Subcutaneous abdominal adipose tissue (tissue), 5 donors: ENCODE measurements at regions not wholly inside any gene's neighbourhood (a gene's known extent, or its start where the extent isn't known, plus 50 kb on each side); places are given as distances from the start of the nearest gene placed in this dataset.
"Not testable (repeated sequence)": the region's sequence is repeated elsewhere in the genome, so short reads cannot be mapped to it uniquely, and the experiment has no call there.

Source experiments
- H3K27ac ChIP-seq: one replicate; pipeline ENCODE4 v1.7.0; 2013; ENCODE audit warnings: low read depth, mild to moderate bottlenecking, inconsistent platforms, low read length, moderate library complexity
- H3K27me3 ChIP-seq, 5 donors: one replicate each; pipeline ENCODE4 v1.7.0; 2013; ENCODE audit warnings: low read length in 5 of 5, inconsistent platforms in 1 of 5; ENCODE audit not compliant: control insufficient read depth in 5 of 5, insufficient read depth in 4 of 5
- H3K36me3 ChIP-seq, 5 donors: one replicate each; pipeline ENCODE4 v1.7.0; 2013; ENCODE audit warnings: low read length in 5 of 5; ENCODE audit not compliant: control insufficient read depth in 5 of 5, insufficient read depth in 5 of 5
- H3K4me1 ChIP-seq, 5 donors: one replicate each; pipeline ENCODE4 v1.7.0; 2013; ENCODE audit warnings: low read length in 5 of 5, mild to moderate bottlenecking in 3 of 5, moderate library complexity in 1 of 5; ENCODE audit not compliant: control insufficient read depth in 5 of 5, insufficient read depth in 5 of 5
- H3K4me3 ChIP-seq, 5 donors: one replicate each; pipeline ENCODE4 v1.7.0; 2013; ENCODE audit warnings: low read length in 5 of 5, low read depth in 1 of 5
- H3K9ac ChIP-seq, 5 donors: one replicate each; pipeline ENCODE4 v1.7.0; 2013; ENCODE audit warnings: low read length in 5 of 5, mild to moderate bottlenecking in 4 of 5, moderate library complexity in 3 of 5
- H3K9me3 ChIP-seq, 5 donors: one replicate each; pipeline ENCODE4 v1.7.0; 2013; ENCODE audit warnings: low read length in 5 of 5; ENCODE audit not compliant: control insufficient read depth in 5 of 5
- donor health status: healthy.
- donor health status: healthy.
- donor health status: healthy.
- donor health status: healthy.
- donor health status: healthy.

DNA sequence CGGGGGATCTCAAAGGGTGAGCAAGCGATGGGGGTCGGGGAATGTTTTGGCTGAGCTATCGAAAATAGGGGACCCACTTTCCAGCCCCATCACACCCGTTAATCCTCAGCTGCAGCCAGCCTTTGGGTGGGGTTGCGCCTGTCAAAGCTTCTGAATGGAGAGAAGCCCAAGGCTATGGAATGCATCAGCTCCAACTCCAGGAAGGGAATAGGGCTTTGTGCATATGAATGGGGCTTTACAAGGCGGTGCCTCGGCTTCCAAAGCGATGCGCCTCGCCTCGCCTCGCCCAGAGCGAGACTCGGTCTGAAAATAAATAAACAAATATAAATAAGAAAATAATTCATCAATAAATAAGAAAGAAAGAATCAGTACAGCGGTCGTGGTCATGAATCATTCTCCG lies 751.4 kb upstream of the DEFB115 start:
- Histone ChIP-seq H3K9me3 (peaks cover 0 to 7% (median 0%) of the 10 kb centered on the region in 5 donors), H3K4me1 (no peaks in the 10 kb centered on the region), H3K27me3 (no peaks in the 10 kb centered on the region), H3K27ac (no peak overlapping the region), H3K9ac (no peak overlapping the region), H3K4me3 (no peak overlapping the region), H3K36me3 (no peaks in the 10 kb centered on the region)

DNA sequence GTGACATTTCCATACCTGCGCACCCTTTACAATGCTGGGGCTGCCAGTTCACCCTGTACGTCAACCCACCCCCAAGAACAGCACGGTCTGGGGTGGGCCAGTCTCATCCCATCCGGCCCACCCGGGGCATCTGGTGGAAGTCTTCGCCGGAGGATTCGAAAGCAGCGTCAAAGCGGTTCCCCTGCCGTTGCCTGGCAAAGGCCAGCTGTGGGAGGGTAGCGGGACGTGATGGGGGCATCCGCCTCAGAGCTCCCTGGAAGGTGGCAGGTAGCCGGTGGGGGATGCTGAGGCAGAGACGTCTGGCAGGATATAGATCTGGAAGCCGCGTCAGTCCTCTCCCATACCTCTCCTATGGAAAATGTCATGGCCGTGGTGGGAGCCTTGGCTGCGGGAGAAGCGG lies 749.1 kb upstream of the DEFB115 start:
- not testable (repeated sequence) for H3K9ac ChIP-seq, H3K4me1 ChIP-seq, H3K36me3 ChIP-seq, H3K27me3 ChIP-seq, H3K4me3 ChIP-seq, H3K27ac ChIP-seq
- H3K9me3 ChIP-seq, result peaks cover 0 to 19% (median 3%) of the 10 kb centered on the region in 5 donors

DNA sequence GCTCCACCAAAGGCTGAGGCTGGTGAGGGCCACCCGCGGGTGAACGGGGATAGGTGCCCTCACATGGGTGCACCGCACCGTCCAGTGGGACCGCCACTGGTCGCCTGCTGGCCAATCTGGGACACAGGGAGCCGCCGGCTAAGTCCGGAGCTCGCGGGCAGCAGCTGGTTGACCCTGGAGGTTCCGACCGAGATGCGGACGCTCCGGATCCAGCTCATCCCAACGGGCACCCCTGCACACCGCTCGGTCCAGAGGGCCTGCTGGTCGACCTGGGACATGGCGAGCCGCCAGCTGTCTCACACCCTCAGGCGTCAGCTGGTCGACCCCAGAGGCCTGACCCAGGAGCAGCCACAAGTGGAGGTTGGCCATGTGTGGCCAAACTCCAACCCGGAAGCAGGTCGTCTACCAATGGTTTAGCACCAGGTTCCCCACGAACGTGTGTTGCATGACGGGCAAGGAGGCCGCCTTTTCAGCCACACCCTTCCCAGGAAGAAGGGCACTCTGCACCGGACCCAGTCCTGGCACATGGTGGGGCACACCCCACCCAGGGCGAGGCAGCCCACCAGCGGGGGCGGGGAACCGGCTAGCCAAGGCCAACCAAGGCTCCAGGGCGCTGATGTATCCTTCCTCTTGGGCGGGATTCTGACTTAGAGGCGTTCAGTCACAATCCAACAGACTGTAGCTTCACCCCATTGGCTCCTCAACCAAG lies 746.0 kb upstream of the DEFB115 start:
- no peaks in the 10 kb centered on the region for H3K36me3 ChIP-seq
- H3K4me3 ChIP-seq, result peak overlapping the region in 1 of 5 donors; percentile 16
- H3K27me3 ChIP-seq, result no peaks in the 10 kb centered on the region
- H3K27ac ChIP-seq, result no peak overlapping the region
- H3K9me3 ChIP-seq, result peaks cover 0 to 30% (median 3%) of the 10 kb centered on the region in 5 donors
- no peaks in the 10 kb centered on the region for H3K4me1 ChIP-seq
- no peak overlapping the region for H3K9ac ChIP-seq

DNA sequence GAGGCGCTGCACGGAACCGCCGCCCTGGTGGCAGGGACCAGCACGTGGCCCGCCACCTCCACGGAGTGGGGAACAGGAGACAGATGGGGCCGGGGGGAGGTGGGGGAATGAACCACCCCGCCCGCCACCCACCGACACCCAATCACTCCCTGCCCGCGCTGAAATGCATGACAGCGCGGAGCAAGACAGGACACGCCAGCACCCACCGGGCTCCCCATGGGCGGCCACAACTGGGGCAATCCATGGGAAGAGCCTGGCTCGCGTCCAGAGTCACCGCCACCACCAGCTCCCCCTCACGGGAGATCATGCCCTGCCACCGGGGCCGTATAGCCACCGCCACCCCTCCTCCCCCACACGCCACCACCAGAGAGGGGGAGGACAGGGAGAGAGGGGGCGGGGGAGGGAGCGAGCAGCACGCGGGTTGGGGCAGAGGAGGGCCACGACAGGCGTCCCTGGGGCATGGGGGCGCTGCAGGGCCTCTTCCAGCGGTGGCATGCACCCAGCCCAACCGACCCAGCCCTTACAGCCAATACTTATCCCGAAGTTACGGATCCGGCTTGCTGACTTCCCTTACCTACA lies 744.3 kb upstream of the DEFB115 start:
- Histone ChIP-seq H3K36me3 (no peaks in the 10 kb centered on the region), H3K4me1 (no peaks in the 10 kb centered on the region), H3K27me3 (no peaks in the 10 kb centered on the region), H3K9me3 (peaks cover 0 to 30% (median 3%) of the 10 kb centered on the region in 5 donors), H3K9ac (no peak overlapping the region), H3K4me3 (no peak overlapping the region), H3K27ac (no peak overlapping the region)

DNA sequence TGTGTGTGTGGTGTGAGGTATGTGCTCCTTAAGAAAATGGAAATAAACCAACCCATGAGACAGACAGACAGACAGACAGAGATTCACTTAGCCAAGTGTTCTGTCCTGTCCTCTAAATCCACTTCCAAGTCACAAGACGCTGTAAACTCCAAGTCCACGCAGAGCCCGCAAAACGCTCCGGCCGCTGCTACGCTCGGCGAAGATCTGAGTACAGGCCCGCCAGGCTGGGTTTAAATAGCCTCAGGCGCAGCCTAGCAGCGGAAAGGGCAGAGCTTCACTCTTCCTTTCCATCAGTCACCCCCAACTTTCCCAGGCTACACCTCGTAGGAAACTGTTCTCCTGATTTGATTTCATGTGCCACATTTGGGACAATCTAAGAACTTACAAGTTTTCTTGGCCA lies 741.5 kb upstream of the DEFB115 start:
- H3K36me3 ChIP-seq, H3K27ac ChIP-seq, H3K9ac ChIP-seq, H3K4me1 ChIP-seq, H3K4me3 ChIP-seq, H3K27me3 ChIP-seq: not testable (repeated sequence)
- peaks cover 0 to 26% (median 3%) of the 10 kb centered on the region in 5 donors for H3K9me3 ChIP-seq

DNA sequence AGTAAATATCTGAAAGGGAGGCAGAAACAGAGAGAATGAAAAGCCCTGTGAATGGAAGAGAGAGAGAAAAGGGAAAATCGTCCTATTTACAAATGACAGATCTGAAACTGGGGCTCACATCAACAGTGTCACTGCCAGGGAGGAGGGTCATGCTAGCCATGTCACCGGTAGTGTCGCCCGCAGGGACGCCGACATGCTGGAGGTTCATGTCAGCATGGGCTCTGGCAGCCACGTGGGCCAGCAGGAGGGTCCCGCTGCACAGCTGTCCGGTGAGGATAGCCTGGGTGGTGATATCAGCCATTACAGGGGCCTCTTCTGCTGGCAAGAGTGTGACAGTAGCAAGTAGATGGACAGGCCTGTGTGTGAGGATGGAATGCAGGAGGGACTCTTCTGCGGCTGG lies 738.6 kb upstream of the DEFB115 start:
- H3K9me3 ChIP-seq, H3K27me3 ChIP-seq, H3K27ac ChIP-seq, H3K4me3 ChIP-seq, H3K9ac ChIP-seq, H3K4me1 ChIP-seq, H3K36me3 ChIP-seq: not testable (repeated sequence)

DNA sequence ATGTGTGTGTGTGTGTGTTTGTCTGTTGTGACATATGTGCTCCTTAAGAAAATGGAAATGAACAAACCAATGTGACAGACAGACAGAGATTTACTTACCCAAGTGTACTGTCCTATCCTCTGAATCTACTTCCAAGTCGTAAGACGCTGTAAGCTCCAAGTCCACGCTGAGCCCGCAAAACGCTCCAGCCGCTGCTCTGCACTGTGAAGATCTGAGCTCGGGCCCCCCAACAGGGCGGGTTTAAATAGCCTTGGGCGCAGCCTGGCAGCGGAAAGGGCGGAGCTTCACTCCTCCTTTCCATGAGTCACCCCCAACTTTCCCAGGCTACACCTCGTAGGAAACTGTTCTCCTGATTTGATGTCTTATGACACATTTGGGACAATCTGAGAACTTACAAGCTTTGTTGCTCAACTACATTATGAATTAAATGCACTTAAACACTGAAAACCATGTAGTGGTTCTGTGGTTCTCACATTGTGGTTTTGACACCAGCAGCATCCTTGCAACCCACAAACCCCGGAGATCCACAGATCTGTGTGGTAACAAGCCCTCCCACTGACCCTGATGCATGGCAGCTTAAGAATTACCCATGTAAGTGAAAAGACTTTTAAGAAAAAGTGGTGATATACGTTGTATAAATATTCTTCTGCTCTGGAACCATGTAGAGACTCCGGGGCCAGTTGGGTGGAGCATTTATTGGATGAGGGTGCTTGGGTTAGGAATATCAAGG lies 735.6 kb upstream of the DEFB115 start:
- H3K9ac ChIP-seq, H3K9me3 ChIP-seq, H3K4me3 ChIP-seq, H3K27me3 ChIP-seq, H3K36me3 ChIP-seq, H3K4me1 ChIP-seq, H3K27ac ChIP-seq: not testable (repeated sequence)

DNA sequence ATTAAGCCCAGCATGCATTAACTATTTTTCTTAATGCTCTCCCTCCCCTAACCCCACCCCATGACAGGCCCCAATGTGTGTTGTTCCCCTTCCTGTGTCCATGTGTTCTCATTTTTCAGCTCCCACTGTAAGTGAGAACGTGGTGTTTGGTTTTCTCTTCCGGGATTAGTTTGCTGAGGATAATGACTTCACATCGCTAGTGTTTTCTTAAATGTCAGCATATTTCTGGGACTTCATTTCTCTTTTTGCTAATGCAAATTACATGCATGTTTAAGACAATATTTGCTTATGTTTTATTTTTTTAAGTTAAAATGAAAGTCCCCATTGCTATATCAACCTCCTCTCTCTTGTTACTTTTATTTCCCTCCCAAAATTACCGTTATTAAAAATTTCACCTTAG lies 733.3 kb upstream of the DEFB115 start:
- H3K9me3 ChIP-seq, result not testable (repeated sequence)

DNA sequence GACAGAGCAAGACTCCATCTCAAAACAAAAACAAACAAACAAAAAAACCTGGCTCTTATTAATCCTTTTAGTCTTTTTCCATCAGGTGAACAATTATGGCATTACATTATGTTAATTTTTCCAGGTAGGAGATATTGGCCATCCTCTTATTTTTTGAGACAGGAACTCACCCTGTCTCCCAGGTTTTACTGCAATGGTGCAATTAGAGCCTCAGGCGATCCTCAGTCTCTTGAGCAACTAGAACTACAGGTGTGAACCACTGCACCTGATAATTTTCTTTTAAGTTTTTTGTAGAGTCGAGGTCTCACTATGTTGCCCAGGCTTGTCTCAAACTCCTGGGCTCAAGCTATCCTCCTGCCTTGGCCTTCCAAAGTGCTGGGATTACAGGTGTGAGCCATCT lies 732.7 kb upstream of the DEFB115 start:
- H3K36me3 ChIP-seq, H3K27ac ChIP-seq, H3K27me3 ChIP-seq, H3K9me3 ChIP-seq, H3K9ac ChIP-seq, H3K4me1 ChIP-seq, H3K4me3 ChIP-seq: not testable (repeated sequence)

More for the DNA sequence above, 733.3 kb upstream of the DEFB115 start:
- H3K27ac ChIP-seq, H3K4me1 ChIP-seq, H3K9ac ChIP-seq, H3K4me3 ChIP-seq, H3K36me3 ChIP-seq, H3K27me3 ChIP-seq: not testable (repeated sequence)

DNA sequence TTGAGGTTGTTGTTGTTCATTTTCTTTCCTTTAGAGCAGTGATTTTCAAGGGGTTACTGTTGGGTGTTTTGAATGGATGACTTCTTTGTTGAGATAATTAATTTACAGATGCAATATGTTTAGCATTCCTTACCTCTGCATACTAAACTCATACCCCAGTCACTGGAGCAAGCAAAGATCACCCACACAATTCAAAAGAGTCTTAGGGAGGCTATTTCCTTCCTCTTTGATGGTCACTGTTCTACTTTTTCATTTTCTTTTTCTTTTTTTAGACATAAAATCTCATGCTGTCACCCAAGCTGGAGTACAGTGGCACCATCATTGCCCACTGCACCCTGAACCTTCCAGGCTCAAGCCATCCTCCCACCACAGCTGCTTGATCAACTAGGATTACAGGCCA lies 723.8 kb upstream of the DEFB115 start:
- not testable (repeated sequence) for H3K36me3 ChIP-seq, H3K4me1 ChIP-seq

More for the DNA sequence above, 723.8 kb upstream of the DEFB115 start:
- H3K27me3 ChIP-seq, H3K4me3 ChIP-seq, H3K27ac ChIP-seq, H3K9ac ChIP-seq, H3K9me3 ChIP-seq: not testable (repeated sequence)
